Liver (tissue), 8 donors: ENCODE measurements at regions not wholly inside any gene's neighbourhood (a gene's known extent, or its start where the extent isn't known, plus 50 kb on each side); places are given as distances from the start of the nearest gene placed in this dataset.

Experiments used
- DNase-seq: peaks from one replicate; pipeline ENCODE4 v3.0.0-alpha.2; 2017; ENCODE audit warnings: low spot score
- H3K27ac ChIP-seq, 2 donors: one replicate each; pipeline ENCODE4 v1.7.0; 2013; ENCODE audit warnings: inconsistent platforms in 2 of 2, low read length in 2 of 2, control low read depth in 1 of 2, low read depth in 1 of 2, mild to moderate bottlenecking in 1 of 2
- H3K27me3 ChIP-seq, 4 donors: one replicate each; pipeline versions ENCODE4 v1.6.1 to v1.7.0; 2013; ENCODE audit warnings: low read length in 3 of 4, inconsistent platforms in 1 of 4, mild to moderate bottlenecking in 1 of 4, moderate library complexity in 1 of 4; ENCODE audit not compliant: control insufficient read depth in 4 of 4, insufficient read depth in 4 of 4
- H3K36me3 ChIP-seq, 4 donors: one replicate each; pipeline versions ENCODE4 v1.6.1 to v1.7.0; 2013; ENCODE audit warnings: low read length in 3 of 4, mild to moderate bottlenecking in 3 of 4, low read depth in 1 of 4, moderate library complexity in 1 of 4; ENCODE audit not compliant: control insufficient read depth in 4 of 4, insufficient read depth in 3 of 4
- H3K4me1 ChIP-seq, 4 donors: one replicate each; pipeline versions ENCODE4 v1.6.1 to v1.7.0; 2013; ENCODE audit warnings: low read length in 3 of 4, mild to moderate bottlenecking in 3 of 4, moderate library complexity in 1 of 4; ENCODE audit not compliant: control insufficient read depth in 4 of 4, insufficient read depth in 4 of 4
- H3K4me3 ChIP-seq, 3 donors: one replicate each; pipeline versions ENCODE4 v1.6.1 to v1.7.0; 2013; ENCODE audit warnings: low read length in 3 of 3, control low read depth in 1 of 3, low read depth in 1 of 3, mild to moderate bottlenecking in 1 of 3
- H3K9ac ChIP-seq, 2 donors: one replicate each; pipeline ENCODE4 v1.7.0; 2013; ENCODE audit warnings: low read length in 2 of 2, mild to moderate bottlenecking in 2 of 2, moderate library complexity in 2 of 2, control low read depth in 1 of 2, low read depth in 1 of 2
- H3K9me3 ChIP-seq, 4 donors: one replicate each; pipeline versions ENCODE4 v1.6.1 to v1.7.0; 2013; ENCODE audit warnings: low read length in 3 of 4; ENCODE audit not compliant: control insufficient read depth in 4 of 4
- ATF3 ChIP-seq: IDR thresholded peaks from 2 replicates; pipeline ENCODE4 v1.6.1; 2016; ENCODE audit warnings: antibody characterized with exemption
- CTCF ChIP-seq: fragments of 150-350 bp; IDR thresholded peaks from 2 replicates; pipeline ENCODE4 v1.5.1; 2017; ENCODE audit warnings: improper control_type of control experiment, low read depth, low read length; ENCODE audit not compliant: missing input control
- EGR1 ChIP-seq, 2 donors: IDR thresholded peaks; 2 replicates each; pipeline ENCODE4 v1.6.1; 2016 to 2018; ENCODE audit warnings: antibody characterized with exemption in 2 of 2, low read depth in 2 of 2
- FOXA1 ChIP-seq: IDR thresholded peaks from 2 replicates; pipeline ENCODE4 v1.6.1; 2016; ENCODE audit warnings: antibody characterized with exemption
- FOXA2 ChIP-seq: IDR thresholded peaks from 2 replicates; pipeline ENCODE4 v1.6.1; 2016; ENCODE audit warnings: antibody characterized with exemption
- GABPA ChIP-seq, 2 donors: IDR thresholded peaks in 1 of 2; conservative IDR thresholded peaks in 1 of 2; 2 replicates each; pipeline ENCODE4 v1.6.1; 2016; ENCODE audit warnings: antibody characterized with exemption in 2 of 2, mild to moderate bottlenecking in 1 of 2, moderate library complexity in 1 of 2
- HNF4A ChIP-seq, 2 donors: conservative IDR thresholded peaks; 2 replicates each; pipeline ENCODE4 v1.6.1; 2016; ENCODE audit warnings: antibody characterized with exemption in 2 of 2, mild to moderate bottlenecking in 2 of 2
- HNF4G ChIP-seq: IDR thresholded peaks from 2 replicates; pipeline ENCODE4 v1.6.1; 2016; ENCODE audit warnings: antibody characterized with exemption
- JUND ChIP-seq, 2 donors: IDR thresholded peaks; 2 replicates each; pipeline ENCODE4 v1.6.1; 2016; ENCODE audit warnings: antibody characterized with exemption in 2 of 2
- NR2F2 ChIP-seq: IDR thresholded peaks from 2 replicates; pipeline ENCODE4 v1.6.1; 2016; ENCODE audit warnings: antibody characterized with exemption
- RAD21 ChIP-seq, 2 donors: IDR thresholded peaks; 2 replicates each; pipeline ENCODE4 v1.6.1; 2016; ENCODE audit warnings: antibody characterized with exemption in 2 of 2, mild to moderate bottlenecking in 2 of 2
- RXRA ChIP-seq, 2 donors: IDR thresholded peaks; 2 replicates each; pipeline ENCODE4 v1.6.1; 2017 to 2018; ENCODE audit warnings: antibody characterized with exemption in 2 of 2, mild to moderate bottlenecking in 1 of 2
- SP1 ChIP-seq: IDR thresholded peaks from 2 replicates; pipeline ENCODE4 v1.6.1; 2018; ENCODE audit warnings: antibody characterized with exemption, mild to moderate bottlenecking
- TAF1 ChIP-seq: conservative IDR thresholded peaks from 2 replicates; pipeline ENCODE4 v1.6.1; 2016; ENCODE audit warnings: antibody characterized with exemption, mild to moderate bottlenecking
- YY1 ChIP-seq: IDR thresholded peaks from 2 replicates; pipeline ENCODE4 v1.6.1; 2016; ENCODE audit warnings: antibody characterized with exemption, mild to moderate bottlenecking
- ZBTB33 ChIP-seq: IDR thresholded peaks from 2 replicates; pipeline ENCODE4 v1.6.1; 2016; ENCODE audit warnings: antibody characterized with exemption
- WGBS: extraction: QIAGEN DNeasy Blood & Tissue Kit; methylation state at CpG from one replicate; pipeline ENCODE4 v1.1.7; 2013; 5-methylcytosine and 5-hydroxymethylcytosine counted together
- TF ChIP-seq, protein P1 (sequence below): IDR thresholded peaks from 2 replicates; pipeline ENCODE4 v1.6.1; 2016; ENCODE audit warnings: antibody characterized with exemption
- donor health status: healthy.
- donor health status: healthy.
- donor health status: healthy.
- donor health status: healthy.
- donor health status: healthy.

DNA sequence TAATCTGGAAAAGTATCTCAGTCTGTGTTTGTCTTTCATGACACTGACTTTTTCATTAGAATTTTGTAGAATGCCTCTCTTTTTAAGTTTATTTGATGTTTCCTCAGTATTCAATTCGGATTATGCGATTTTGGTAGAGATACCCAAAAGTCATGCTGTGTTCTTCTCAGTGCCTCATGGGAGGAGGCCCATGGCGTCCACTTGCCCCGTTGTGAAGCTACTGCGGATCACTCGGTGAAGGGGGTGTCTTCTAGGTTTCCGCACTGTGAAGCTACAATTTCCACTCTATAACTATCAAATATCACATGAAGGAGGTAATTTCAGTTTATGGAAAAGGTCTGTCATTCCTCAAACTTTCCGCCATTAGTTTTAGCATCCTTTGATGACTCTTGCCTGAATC is 794.0 kb downstream of the TBC1D22A start:
- H3K27me3 ChIP-seq = peaks cover 0 to 3% (median 1%) of the 10 kb centered on the region in 4 donors
- no peaks in the 10 kb centered on the region for H3K36me3 ChIP-seq
- H3K4me1 ChIP-seq = no peaks in the 10 kb centered on the region
- TF ChIP-seq RAD21 (IDR thresholded peaks at IDR 0.05) = no peak
- no peaks in the 10 kb centered on the region for H3K9me3 ChIP-seq
- WGBS = 90% methylated on average over 8 of the region's 8 CpGs
- H3K9ac ChIP-seq = no peak overlapping the region
- no peak for DNase-seq
- no peak overlapping the region for H3K27ac ChIP-seq
- H3K4me3 ChIP-seq = no peak overlapping the region

DNA sequence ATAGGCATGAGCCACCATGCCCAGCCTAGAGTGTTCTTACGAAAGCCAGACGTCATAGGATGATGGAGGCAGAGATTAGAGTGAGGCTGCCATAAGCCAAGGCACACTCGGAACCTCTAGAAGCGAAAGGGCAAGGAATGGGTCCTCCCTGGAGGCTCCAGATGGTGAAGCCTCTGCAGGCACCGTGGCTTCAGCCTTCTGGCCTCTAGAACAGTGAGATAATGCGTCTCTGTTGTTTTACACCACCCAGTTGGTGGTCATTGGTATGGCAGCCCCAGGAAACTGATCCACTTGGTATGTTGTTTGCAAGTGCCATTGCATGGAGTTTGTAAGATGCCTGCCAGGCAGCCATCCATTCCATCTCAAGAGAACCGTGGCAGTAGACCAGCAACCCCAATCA is 791.0 kb downstream of the TBC1D22A start:
- no peak overlapping the region for H3K27ac ChIP-seq
- DNase-seq = no peak
- no peaks in the 10 kb centered on the region for H3K9me3 ChIP-seq
- H3K27me3 ChIP-seq = peaks cover 0 to 3% (median 1%) of the 10 kb centered on the region in 4 donors
- WGBS = 73% methylated on average over 7 of the region's 7 CpGs
- H3K4me1 ChIP-seq = no peaks in the 10 kb centered on the region
- H3K36me3 ChIP-seq = no peaks in the 10 kb centered on the region
- no peak overlapping the region for H3K9ac ChIP-seq
- TF ChIP-seq TAF1 (no peak), EGR1 (IDR thresholded peaks at IDR 0.05; ENCODE audit: low read depth in 2 of 2) (no peak), ZBTB33 (no peak), JUND (IDR thresholded peaks at IDR 0.05) (no peak), ATF3 (no peak), HNF4G (no peak), GABPA (IDR thresholded peaks at IDR 0.05 in 1 of 2, conservative IDR thresholded peaks at IDR 0.05 in 1 of 2) (no peak)
- no peak overlapping the region for H3K4me3 ChIP-seq

DNA sequence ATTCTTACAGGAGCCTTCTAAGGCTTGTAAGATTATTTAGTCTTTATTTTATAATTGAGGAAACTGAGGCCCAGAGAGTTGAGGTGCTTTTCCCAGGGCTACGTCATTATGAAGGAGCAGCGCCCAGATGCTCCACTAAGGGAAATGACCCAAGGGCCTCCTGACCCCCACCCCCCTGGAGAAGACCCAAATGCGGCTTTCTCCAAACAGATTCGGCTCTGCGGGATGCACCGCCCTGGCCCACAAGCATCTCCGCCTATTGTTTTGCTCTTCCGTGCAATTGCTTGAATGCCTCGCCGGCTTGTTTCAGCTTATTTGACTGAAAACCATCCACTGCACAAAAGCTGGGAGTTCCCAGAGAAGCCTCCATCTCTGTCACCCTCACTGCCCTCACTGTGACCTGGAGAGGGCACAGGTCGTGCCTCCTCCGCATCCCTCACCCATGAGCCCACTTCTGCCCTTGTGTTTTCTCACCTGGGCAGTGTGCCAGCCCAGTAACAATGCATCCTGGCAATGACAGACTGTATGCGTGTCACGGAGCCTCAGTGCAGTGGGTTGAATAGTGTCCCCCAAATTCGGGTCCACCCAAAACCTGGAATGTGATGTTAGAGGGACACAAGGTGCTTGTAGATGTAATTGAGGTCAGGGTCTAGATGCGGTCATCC is 790.2 kb downstream of the TBC1D22A start:
- 83% methylated on average over 16 of the region's 16 CpGs for WGBS
- H3K9ac ChIP-seq = no peak overlapping the region
- H3K4me1 ChIP-seq = no peaks in the 10 kb centered on the region
- H3K36me3 ChIP-seq = no peaks in the 10 kb centered on the region
- no peak overlapping the region for H3K27ac ChIP-seq
- TF ChIP-seq NR2F2 (no peak), FOXA1 (no peak), EGR1 (IDR thresholded peaks at IDR 0.05; ENCODE audit: low read depth in 2 of 2) (no peak), ZBTB33 (no peak), SP1 (no peak), FOXA2 (no peak), YY1 (no peak), CTCF (no peak), GABPA (IDR thresholded peaks at IDR 0.05 in 1 of 2, conservative IDR thresholded peaks at IDR 0.05 in 1 of 2) (no peak), HNF4G (no peak), RAD21 (IDR thresholded peaks at IDR 0.05) (no peak), HNF4A (conservative IDR thresholded peaks at IDR 0.05) (no peak), JUND (IDR thresholded peaks at IDR 0.05) (no peak), RXRA (IDR thresholded peaks at IDR 0.05) (no peak)
- TF ChIP-seq, protein P1, sequence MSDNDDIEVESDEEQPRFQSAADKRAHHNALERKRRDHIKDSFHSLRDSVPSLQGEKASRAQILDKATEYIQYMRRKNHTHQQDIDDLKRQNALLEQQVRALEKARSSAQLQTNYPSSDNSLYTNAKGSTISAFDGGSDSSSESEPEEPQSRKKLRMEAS = no peak
- no peak overlapping the region for H3K4me3 ChIP-seq
- peaks cover 0 to 3% (median 1%) of the 10 kb centered on the region in 4 donors for H3K27me3 ChIP-seq
- DNase-seq = no peak
- H3K9me3 ChIP-seq = no peaks in the 10 kb centered on the region
